Chondrocyte (in vitro differentiated cells): ENCODE measurements at regions not wholly inside any gene's neighbourhood (a gene's known extent, or its start where the extent isn't known, plus 50 kb on each side); places are given as distances from the start of the nearest gene placed in this dataset.
A peak's percentile ranks its signal among the peaks of the same experiment; 100 is the strongest.

Experiments used
- DNase-seq: peaks from one replicate; pipeline ENCODE4 v3.0.0; 2021; ENCODE audit warnings: mixed read lengths, low spot score
- H3K27ac Mint-ChIP-seq: one replicate; pipeline ENCODE4 v1.8.0; 2021; ENCODE audit warnings: mild to moderate bottlenecking, moderate library complexity, mixed read lengths; ENCODE audit not compliant: unreplicated experiment
- H3K27me3 Mint-ChIP-seq: 2 replicates; pipeline ENCODE4 v1.8.0; 2021; ENCODE audit warnings: low read depth, mixed read lengths
- H3K36me3 Mint-ChIP-seq: 2 replicates; pipeline ENCODE4 v1.8.0; 2021; ENCODE audit warnings: low read depth, mixed read lengths
- H3K4me1 Mint-ChIP-seq: 2 replicates; pipeline ENCODE4 v1.8.0; 2021; ENCODE audit warnings: low read depth, mild to moderate bottlenecking, mixed read lengths
- H3K4me3 Mint-ChIP-seq: one replicate; pipeline ENCODE4 v1.8.0; 2021; ENCODE audit warnings: mild to moderate bottlenecking, moderate library complexity, mixed read lengths; ENCODE audit not compliant: unreplicated experiment
- H3K9me3 Mint-ChIP-seq: 2 replicates; pipeline ENCODE4 v1.8.0; 2021; ENCODE audit warnings: low read depth, mixed read lengths
- CTCF ChIP-seq: fragments of 200-600 bp; sonication (generic); IDR thresholded peaks from 2 replicates; pipeline ENCODE4 v1.5.0; 2021; ENCODE audit warnings: antibody characterized with exemption, mild to moderate bottlenecking, moderate library complexity

- TF ChIP-seq CTCF, result no peak
- no peaks in the 10 kb centered on the region for H3K4me1 Mint-ChIP-seq
- peaks cover 1% of the 10 kb centered on the region for H3K36me3 Mint-ChIP-seq
- DNase-seq, result peak; percentile 37
- peaks cover 19% of the 10 kb centered on the region for H3K9me3 Mint-ChIP-seq
- no peak overlapping the region for H3K4me3 Mint-ChIP-seq
- H3K27ac Mint-ChIP-seq, result no peak overlapping the region
- peaks cover 4% of the 10 kb centered on the region for H3K27me3 Mint-ChIP-seq
Observed at GRCh38 chr7:67398916-67399315, 402.3 kb downstream of the TYW1 start.

- no peaks in the 10 kb centered on the region for H3K4me1 Mint-ChIP-seq
- no peak overlapping the region for H3K27ac Mint-ChIP-seq
- no peak for DNase-seq
- peaks cover 19% of the 10 kb centered on the region for H3K9me3 Mint-ChIP-seq
- H3K27me3 Mint-ChIP-seq, result peaks cover 12% of the 10 kb centered on the region
- no peak overlapping the region for H3K4me3 Mint-ChIP-seq
- TF ChIP-seq CTCF, result no peak
- H3K36me3 Mint-ChIP-seq, result peaks cover 1% of the 10 kb centered on the region
Observed at GRCh38 chr7:67401492-67401891, 404.9 kb downstream of the TYW1 start.

- H3K4me3 Mint-ChIP-seq, result no peak overlapping the region
- no peak overlapping the region for H3K27ac Mint-ChIP-seq
- peaks cover 1% of the 10 kb centered on the region for H3K36me3 Mint-ChIP-seq
- peaks cover 16% of the 10 kb centered on the region for H3K9me3 Mint-ChIP-seq
- TF ChIP-seq CTCF, result no peak
- DNase-seq, result no peak
- no peaks in the 10 kb centered on the region for H3K4me1 Mint-ChIP-seq
- peaks cover 15% of the 10 kb centered on the region for H3K27me3 Mint-ChIP-seq
Observed at GRCh38 chr7:67402280-67402679, 405.6 kb downstream of the TYW1 start.

- TF ChIP-seq CTCF, result no peak
- DNase-seq, result peak; percentile 1
- H3K4me1 Mint-ChIP-seq, result no peaks in the 10 kb centered on the region
- peaks cover 13% of the 10 kb centered on the region for H3K27me3 Mint-ChIP-seq
- H3K4me3 Mint-ChIP-seq, result no peak overlapping the region
- no peaks in the 10 kb centered on the region for H3K36me3 Mint-ChIP-seq
- peaks cover 18% of the 10 kb centered on the region for H3K9me3 Mint-ChIP-seq
- H3K27ac Mint-ChIP-seq, result no peak overlapping the region
Observed at GRCh38 chr7:67406976-67407375, 410.3 kb downstream of the TYW1 start.

GRCh38 chr7:67407392-67408071 lies 410.9 kb downstream of the TYW1 start:
- H3K4me3 Mint-ChIP-seq, result no peak overlapping the region
- no peak for TF ChIP-seq CTCF

More at GRCh38 chr7:67407392-67408071, 410.9 kb downstream of the TYW1 start:
- no peaks in the 10 kb centered on the region for H3K36me3 Mint-ChIP-seq
- no peak overlapping the region for H3K27ac Mint-ChIP-seq
- H3K4me1 Mint-ChIP-seq, result no peaks in the 10 kb centered on the region
- peaks cover 14% of the 10 kb centered on the region for H3K9me3 Mint-ChIP-seq
- DNase-seq, result peak; percentile 10
- peaks cover 13% of the 10 kb centered on the region for H3K27me3 Mint-ChIP-seq
